T-helper 2 cell treated with Interferon-gamma antibody and Interleukin-4, amounts not matched to agents 100 ng/mL and 5 ng/mL, for 36 hours (primary cell): ENCODE measurements at regions not wholly inside any gene's neighbourhood (a gene's known extent, or its start where the extent isn't known, plus 50 kb on each side); places are given as distances from the start of the nearest gene placed in this dataset.
"Not testable (repeated sequence)": the region's sequence is repeated elsewhere in the genome, so short reads cannot be mapped to it uniquely, and the experiment has no call there.

Source experiments
- intact Hi-C: fragments of 100-400 bp; cut with micrococcal nuclease; formaldehyde crosslinking; loops from one replicate; pipeline ENCODE4 v1.15.1; 2023

GRCh38 chr10:84571146-84571545, 242.8 kb downstream of the CCSER2 start:
- intact Hi-C loops, result no loop called here

- intact Hi-C loops, result no loop called here
Measured at GRCh38 chr10:84574102-84574501, 245.7 kb downstream of the CCSER2 start.

GRCh38 chr10:84581976-84582375, 253.6 kb downstream of the CCSER2 start:
- intact Hi-C loops, result no loop called here

GRCh38 chr10:84583501-84583900, 255.1 kb downstream of the CCSER2 start:
- intact Hi-C loops, result no loop called here

- intact Hi-C loops, result no loop called here
Measured at GRCh38 chr10:84587789-84588188, 259.4 kb downstream of the CCSER2 start.

GRCh38 chr10:84588426-84588825, 260.0 kb downstream of the CCSER2 start:
- intact Hi-C loops, result no loop called here

GRCh38 chr10:84588971-84589370, 260.6 kb downstream of the CCSER2 start:
- intact Hi-C loops, result no loop called here

- intact Hi-C loops, result no loop called here
Measured at GRCh38 chr10:84589526-84590205, 261.3 kb downstream of the CCSER2 start.

- intact Hi-C loops, result no loop called here
Measured at GRCh38 chr10:84590327-84591193, 262.2 kb downstream of the CCSER2 start.

- intact Hi-C loops, result no loop called here
Measured at GRCh38 chr10:84593506-84593905, 265.1 kb downstream of the CCSER2 start.

GRCh38 chr10:84596585-84596984, 268.2 kb downstream of the CCSER2 start:
- intact Hi-C loops, result no loop called here

GRCh38 chr10:84599254-84599653, 270.9 kb downstream of the CCSER2 start:
- intact Hi-C loops, result no loop called here

GRCh38 chr10:84600947-84601346, 272.6 kb downstream of the CCSER2 start:
- intact Hi-C loops, result no loop called here

- intact Hi-C loops, result not testable (repeated sequence)
Measured at GRCh38 chr10:84602543-84602942, 274.2 kb downstream of the CCSER2 start.

GRCh38 chr10:84603971-84604370, 275.6 kb downstream of the CCSER2 start:
- intact Hi-C loops, result no loop called here

GRCh38 chr10:84605802-84606201, 277.4 kb downstream of the CCSER2 start:
- intact Hi-C loops, result no loop called here

GRCh38 chr10:84606428-84606827, 278.0 kb downstream of the CCSER2 start:
- intact Hi-C loops, result no loop called here

- intact Hi-C loops, result no loop called here
Measured at GRCh38 chr10:84607044-84607443, 278.7 kb downstream of the CCSER2 start.

GRCh38 chr10:84607523-84607922, 279.1 kb downstream of the CCSER2 start:
- intact Hi-C loops, result no loop called here

GRCh38 chr10:84608126-84608525, 279.7 kb downstream of the CCSER2 start:
- intact Hi-C loops, result no loop called here

GRCh38 chr10:84613336-84614021, 285.1 kb downstream of the CCSER2 start:
- intact Hi-C loops, result no loop called here
